ENCODE measurements at regions not wholly inside any gene's neighbourhood (a gene's known extent, or its start where the extent isn't known, plus 50 kb on each side); places are given as distances from the start of the nearest gene placed in this dataset.
"Not testable (repeated sequence)": the region's sequence is repeated elsewhere in the genome, so short reads cannot be mapped to it uniquely, and the experiment has no call there.

DNA sequence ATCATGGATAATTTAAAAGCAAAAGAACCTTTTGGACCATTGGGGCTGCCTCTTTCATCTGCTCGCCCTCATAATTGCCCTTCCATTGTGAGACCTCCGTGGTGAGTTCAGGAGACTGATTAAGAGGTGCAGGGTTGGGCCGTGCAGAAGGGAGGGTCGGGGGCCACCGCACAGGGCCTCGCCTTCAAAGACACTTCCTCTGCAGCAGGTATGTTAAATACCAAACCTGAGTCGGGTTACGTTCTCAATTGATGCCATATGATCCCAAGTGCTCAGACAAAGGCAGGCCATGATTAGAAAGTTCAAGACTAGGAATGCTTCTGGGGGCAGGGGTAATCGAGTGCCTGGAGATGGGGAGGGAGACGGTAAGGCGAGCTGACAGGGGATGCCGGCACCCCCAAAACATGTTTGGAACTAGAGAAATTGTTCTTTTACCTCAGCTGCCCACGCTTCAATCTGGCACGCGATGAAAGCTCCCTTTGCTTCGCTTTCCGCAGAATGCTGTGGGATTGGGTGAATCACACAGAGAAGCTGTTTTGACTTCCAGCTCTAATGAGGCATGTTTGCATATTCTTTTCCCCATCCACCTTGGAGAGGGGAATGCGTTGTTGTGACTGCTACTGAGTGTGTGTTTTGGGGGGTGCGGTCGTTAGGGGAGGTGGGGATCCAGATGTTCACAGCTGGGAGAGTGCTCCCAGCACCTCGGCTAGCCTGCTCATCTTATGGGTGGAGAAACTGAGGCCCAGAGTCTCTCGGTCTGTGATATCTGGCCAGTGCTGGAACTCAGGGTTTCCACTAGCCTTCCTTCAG lies 309.1 kb downstream of the MYCN start:
- no peak for DNase-seq

DNA sequence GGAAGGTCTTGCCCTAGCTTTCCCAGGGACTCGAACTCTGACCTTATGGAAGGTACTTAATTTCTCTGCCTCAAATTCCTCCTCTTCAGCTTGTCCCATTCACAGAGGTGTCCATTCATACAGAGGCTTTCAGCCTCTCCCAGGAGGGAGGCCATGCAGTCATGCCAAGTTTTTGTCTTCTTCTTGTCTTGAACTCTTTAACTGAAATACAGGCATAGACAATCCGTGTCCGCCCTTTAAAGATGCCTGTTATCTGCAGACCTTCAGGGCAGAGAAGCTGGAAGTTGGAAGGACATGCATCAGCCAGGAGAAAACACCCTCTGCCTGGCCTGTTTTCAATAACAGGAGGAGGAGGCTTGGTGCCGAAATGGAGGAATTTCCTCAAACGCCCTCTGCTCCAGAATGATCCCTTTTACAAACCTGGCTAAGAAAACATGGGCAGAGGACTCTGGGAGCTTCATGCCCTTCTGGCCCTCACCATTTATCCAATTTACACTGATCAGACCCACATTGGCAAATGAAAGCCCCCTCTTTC lies 308.3 kb downstream of the MYCN start:
- DNase-seq: no peak

DNA sequence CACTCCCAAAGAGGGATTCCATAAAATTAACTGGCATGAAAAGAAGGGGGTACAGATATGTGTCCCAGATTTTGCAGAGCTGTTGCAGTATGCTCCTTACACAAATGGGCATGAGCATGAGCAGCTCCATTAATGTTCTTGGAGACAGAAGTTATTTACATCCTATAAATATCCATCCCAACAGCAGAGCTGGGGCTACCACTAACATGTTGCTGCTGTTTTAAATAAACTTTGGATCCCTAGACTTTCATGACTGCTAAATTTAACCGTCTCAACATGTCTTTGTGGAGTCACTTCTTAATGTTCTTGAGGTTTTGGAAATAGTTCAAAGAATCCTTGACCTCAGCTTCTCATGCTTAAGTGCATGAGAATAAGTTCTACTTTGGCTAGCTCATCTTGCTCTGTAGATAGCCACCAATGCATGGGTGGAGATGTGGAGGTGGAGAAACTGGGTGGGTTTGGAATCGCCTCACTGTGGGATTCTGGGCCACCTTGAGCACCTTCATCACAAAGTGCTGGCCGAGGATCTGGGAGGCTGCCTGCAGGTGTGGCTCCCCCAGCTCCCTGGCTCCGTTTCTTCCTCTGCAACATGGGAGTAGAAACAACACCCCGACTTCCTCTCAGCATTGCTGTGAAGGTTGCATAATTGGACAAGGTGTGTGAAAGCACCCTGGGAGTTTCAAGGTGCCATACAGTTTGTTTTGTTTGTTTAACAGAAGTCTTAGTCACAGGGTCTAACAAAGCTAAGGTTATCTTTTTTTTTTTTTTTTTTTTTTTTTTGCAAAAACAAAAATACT lies 307.2 kb downstream of the MYCN start:
- no peak for DNase-seq

DNA sequence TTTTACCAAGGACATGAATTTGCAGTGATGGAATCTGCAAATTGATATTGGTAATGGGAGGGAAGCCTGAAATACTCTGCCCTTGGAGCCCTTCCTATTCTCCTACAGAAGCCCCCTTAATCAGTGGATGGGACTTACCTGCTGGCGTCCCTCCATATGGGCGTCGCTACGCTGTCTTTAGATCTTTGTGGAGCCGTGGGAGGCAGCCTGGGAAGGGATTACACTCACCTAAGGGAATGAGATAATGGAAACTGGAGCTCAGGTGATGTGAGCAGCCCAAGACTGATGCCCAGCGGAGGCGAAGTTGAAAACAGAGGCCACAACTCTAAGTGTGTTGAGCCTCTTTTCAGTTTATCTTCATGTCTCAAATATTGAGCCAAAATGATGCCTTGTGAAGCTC lies 306.6 kb downstream of the MYCN start:
- no peak for DNase-seq

DNA sequence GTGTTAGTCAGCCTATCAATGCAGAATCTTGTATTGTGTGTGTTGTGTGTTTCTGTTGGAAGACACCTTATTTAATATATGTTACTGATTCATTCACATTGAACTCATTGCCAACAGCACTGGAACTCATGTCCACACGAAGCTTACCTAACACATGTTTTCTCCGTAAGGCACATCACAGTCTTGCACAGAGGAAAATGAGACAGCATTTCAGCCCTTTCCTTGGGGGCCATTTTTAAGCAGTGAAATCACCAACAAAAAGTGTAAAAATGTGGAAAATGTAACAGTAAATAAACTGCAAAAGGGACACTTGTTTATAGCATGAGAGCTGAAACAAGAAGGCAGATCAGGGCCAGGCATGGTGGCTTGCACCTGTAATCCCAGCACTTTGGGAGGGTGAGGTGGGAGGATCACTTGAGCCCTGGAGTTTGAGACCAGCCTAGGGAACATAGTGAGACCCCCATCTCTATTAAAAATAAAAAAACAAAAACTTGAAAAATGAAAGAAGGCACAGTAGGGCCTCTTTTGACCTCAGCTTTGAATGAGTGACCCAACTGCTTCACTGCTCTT lies 306.0 kb downstream of the MYCN start:
- no peak for DNase-seq

DNA sequence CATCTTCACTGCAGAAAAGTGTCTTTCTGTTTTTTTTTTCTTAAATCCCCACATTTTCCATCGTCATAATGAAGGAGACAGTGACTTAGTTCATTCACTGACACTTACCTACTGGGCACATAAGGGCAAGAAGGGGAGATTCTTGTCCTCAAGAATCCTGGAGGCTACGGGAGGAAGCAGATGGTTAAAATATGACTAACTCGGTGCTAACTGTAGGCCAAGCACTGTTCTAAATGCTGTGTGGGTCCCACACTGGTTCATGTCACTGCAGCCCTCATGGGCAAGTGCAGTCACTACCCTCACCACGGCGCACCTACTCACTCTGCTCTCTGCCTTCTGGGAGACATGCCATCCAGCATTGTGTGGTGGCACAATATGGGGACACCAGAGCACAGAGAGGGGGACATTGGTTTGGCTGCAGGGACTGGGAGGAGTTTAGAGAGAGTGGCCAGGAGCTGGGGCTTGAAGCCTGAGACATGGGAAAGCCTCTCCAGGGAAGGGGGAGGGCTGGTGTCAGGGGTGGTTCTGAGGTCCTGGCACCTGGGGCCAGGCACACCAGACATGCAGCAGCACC lies 305.2 kb downstream of the MYCN start:
- DNase-seq: no peak

DNA sequence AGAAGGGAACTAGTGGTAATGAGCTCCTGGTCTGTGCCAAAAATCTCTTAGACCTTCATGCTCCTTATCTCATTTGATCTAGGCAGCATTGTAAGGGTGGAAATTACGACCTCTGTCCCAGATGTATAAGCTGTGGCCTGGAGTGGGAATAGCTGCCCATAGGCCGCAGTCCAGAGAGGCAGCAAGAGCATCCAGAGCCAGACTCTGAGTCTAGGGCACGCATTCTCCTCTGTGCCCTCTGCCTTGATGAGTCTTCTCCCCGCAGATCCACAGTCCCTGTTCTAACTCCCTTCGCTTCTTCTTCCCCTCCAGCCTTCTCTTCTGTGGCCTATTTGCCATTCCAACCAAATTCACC lies 304.6 kb downstream of the MYCN start:
- no peak for DNase-seq

DNA sequence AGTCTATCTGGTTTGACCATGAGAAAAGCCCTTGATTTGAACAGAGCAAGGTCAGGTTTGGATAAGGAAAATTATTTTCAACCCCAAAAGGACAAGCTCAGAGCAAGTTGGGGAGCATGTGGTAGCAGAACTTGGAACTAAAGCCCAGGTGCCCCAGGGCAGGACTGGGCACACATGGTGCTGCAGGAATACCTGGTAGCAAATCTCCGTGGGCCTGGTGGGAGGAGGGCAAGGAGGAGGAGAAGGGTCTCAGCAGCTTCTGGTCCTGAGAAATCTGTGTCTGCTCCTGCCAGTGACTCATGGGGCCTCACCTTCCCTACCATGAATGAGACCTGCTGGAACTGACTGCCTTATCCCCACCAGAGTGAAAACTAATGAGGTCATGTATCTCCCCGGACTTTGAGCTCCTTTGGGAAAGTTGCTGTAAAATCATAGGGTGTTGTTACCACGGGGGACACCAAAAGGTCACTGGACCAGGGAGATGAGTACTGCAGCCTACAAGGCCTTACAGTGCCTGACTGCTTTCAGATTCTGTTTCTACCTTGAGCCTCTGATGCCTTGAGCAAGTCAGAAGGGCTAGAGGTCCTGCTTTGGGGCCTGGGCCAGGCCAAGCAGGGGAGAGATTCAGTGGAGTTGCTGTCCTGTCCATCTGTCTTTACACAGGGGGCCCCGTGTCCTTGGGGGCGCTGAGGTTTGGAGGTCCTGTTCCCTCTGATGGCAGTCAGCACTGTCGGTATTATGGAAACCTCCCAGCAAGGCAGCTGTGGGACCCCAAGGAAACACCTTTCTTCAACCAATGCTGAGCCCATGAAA lies 304.0 kb downstream of the MYCN start:
- DNase-seq: no peak

DNA sequence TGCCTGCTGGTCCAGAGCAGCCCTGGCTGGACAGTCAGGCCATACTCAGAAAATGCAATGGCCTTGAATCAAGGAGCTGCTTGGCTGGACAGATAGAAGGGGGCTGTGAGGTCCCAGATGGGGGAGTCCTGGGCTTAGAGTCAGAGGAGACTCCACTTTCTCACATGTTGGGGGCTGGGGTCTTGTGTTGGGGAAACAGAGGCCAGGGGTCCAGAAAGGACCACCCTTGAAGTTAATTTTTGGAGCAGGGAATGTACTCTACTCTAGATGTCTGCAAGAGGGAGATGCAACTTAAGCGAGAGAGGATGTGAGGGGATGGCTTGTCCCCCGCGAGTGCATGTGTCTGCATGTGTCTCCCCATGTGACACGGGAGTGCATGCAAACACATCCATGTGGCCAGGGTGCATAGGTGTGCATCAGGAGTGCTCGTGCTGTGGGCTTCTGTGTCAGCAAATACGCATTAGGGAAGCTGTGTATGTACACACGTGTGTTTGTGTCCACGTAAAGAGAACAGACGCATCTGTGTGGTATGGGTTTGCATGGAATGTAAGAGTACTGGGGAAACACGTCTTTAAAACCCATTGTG lies 303.2 kb downstream of the MYCN start:
- no peak for DNase-seq

DNA sequence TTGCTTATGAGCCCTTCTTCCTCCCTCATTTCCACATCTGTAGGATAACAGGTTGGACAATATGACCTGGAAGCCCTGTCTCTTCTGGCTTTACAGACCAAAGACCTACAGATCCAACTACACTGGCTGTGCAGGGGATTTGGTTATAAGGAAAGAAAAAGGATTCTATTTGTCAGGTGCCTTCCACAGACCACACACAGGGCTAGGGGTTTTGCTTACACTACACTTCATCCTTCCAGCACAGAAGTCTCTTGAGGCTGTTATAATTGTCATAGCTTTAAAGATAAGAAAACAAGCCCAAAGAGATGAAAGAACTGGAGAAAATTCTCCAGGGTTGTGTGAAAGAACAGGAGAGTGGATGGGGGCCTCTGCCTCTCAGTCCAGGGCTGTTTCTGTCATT lies 302.6 kb downstream of the MYCN start:
- DNase-seq: no peak

DNA sequence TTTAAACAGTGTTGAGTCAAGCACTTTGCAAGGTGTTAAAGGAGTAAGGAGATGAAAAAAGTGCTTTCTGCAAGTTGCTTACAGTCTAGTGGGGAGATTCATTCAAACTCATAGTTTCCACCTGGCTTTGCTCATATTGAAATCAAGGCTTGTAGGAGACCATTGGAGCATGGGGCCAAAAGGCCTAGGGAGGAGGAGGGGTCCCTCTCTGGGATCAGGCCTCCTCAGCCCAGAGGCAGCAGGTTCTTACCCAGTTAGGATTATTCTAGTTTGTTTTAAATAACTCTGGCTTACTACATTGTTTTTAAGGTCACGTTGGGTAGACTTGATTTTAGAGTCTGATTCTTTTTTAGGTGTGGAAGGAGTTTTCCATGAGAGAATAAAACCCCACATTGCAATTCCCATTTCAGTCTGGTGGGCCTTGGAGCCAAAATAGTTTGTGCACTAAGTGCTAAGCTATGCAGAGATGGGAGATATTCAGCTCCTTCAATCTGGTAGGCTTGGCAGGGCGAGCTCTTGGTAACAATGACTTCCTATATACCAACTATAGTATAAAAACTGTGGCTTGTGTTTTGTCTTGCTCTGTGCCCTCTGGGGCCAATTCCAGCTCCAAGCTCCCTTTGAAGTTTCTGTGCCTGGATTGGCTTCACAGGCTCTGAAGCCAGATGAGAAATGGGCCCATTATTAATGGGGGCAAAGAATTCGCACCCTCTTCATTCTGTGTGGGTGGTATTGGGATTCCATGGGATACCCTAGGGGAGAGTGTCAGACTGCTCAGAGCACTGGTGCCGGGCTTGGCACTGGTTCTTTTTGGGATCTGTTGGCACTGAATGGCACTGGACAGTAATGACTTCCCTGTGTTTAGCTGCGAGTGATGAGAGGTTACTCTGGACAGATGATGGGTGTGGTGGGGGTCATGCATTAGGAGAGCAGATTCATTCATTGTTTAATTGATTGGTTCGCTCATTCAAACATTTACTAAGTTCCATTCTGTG lies 301.1 kb downstream of the MYCN start:
- no peak for DNase-seq

DNA sequence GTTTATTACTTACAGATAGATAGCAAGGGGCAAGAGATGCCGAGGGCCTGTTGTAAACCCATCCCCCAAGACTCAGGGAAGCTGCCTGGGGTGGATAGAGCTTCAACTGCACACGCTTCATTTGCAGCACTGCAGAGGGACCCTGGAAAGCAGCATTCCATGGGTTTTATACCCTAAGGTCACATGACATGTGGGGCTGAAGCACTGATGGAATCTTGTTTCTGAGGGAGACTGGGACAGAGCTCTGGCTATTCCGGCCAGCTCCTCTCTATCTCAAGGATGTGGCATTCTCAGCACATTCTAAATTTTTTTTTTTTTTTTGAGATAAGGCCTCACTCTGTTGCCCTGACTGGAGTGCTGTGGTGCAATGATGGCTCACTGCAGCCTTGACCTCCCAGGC lies 300.1 kb downstream of the MYCN start:
- DNase-seq: no peak

DNA sequence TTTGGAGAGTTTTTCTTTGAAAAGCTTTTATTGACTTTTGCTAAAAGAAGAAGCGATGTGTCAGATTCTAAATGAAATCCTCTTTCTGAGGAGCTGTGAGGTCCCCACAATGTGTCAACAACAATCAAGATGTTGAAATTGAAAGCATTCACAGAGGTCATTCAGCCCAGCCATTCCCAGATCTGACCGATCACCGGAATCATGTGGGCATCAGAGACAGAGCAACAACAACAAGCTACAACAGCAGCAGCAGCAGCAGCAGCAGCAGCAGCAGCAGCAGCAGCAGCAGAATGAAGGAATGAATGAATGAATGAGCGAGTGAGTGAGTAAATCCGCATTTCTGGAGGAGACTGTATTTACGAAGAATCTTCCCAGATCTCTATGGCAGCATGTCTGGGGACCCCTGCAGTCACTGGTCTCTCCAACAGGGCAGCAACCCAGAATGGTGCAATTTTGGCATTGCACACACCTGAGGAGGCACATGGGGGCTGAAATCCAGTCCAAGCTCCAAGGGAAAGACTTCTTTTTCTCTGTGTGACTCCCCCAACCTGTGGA lies 299.0 kb downstream of the MYCN start:
- DNase-seq: no peak

DNA sequence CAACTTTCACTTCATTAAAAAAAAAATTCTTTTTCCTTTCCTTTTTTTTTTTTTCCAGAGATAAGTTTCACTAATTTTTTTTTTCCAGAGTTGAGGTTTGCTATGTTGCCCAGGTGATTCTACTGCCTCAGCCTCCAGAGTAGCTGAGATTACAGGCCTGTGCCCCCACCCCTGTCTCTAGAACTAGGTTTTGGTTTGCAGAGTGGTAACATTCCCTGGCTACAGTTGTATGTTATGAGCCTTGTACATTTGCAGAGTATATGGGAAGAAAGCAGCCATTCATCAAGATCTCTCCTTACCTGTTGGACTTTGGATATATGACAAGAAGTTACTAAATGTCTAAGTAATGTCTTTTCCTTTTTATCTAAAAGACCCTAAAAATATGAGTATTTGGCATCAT lies 298.4 kb downstream of the MYCN start:
- DNase-seq: no peak

DNA sequence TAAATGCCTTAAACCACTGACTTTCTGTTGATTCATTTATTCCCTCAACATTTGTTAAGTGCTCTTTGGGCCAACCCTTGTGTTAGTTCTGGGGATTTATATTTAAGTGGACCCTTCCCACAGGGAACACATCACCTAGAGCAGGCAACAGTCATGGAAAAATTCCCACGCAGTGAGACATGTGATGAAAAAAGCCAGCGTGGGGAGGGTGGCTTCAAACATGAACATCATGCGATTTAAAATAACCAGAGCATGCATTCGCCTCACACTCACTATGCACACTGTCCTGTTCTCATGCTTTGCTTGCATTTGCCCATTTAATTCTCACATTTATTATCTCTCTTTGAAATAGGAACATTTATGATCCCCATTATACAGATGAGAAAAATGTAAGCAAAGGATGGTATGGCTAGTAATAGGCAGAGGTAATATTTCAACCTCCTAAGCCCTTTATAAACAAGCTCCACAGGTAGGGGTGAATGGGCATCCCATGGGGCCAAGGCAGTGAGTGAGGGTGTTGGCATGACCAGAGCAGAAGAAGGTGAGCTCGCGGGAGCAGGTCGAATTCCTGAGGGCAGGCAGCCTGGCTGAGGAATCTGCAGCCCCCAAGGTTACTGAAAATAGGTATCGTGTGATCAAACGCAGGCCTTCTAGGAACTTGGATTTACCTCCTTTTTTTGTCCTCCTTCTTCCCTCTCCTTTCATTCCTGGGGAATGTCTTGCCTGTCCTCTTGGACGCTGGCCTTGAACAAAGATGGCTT lies 297.8 kb downstream of the MYCN start:
- no peak for DNase-seq

DNA sequence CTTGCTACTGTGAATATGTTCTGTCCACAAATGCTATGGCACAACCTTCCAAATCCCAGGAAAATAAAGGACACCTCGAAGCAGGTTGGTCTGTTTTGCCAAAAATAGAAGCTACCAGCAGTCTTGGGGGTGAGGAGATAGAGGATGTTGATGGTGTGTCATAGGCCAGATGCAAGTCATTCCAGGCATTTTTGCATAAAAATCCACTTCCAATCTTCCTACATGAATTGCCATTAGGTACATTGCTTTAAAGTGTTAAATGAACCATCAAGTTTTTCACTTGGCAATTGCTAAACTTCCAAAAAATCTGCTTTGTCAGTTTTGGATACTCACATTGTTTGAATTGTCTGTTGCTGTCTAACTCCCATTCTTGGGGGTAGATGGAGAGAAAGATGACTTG lies 295.4 kb downstream of the MYCN start:
- no peak for DNase-seq

DNA sequence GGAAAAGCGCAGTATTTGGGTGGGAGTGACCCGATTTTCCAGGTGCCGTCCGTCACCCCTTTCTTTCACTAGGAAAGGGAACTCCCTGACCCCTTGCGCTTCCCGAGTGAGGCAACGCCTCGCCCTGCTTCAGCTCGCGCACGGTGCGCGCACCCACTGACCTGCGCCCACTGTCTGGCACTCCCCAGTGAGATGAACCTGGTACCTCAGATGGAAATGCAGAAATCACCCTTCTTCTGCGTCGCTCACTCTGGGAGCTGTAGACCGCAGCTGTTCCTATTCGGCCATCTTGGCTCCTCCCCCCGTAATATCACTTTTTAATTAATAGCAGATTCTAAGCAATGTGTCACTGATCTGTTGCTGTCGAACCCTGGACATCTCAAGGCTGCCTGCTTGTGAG lies 294.9 kb downstream of the MYCN start:
- not testable (repeated sequence) for DNase-seq

DNA sequence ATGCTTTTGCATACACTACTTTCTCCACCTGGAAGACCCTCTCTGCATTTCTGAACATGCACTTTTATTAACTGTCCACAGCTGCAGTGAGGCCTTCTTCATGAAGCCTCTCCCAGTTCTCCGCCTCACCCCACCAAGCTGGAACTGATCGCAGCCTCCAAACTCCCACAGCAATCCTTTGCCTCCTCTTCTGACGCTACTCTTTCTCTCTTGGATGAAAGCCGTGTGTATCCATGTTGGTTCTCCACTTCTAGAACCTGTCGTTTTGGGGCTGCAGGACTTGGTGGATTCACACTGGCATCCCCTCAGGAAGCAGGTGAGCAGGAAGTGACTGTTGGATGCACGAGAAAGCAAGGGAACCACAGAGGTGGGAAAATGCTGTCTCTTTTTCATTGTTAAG lies 288.6 kb downstream of the MYCN start:
- DNase-seq: no peak

DNA sequence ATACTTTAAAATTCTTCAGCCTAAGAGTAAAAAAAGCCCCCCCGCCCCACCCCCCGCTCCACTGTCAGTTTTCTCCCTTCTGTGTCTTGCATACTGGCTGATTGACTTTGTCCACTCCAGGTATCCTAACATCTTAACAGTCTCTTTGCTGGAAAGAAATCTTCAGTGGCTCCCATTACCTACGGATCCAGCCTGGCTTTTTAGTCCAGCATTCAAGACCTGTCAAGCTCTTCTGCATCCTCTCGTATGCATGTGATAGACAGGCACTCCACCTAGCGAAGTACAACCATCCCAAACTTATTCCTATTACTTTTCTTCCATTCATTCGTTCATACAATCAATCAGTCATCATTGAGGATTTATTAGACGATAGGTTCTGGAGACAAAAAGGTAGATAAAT lies 288.1 kb downstream of the MYCN start:
- no peak for DNase-seq

All from NCI-H1048 (cell line).